Prostate gland (tissue), 2 donors: ENCODE measurements at regions not wholly inside any gene's neighbourhood (a gene's known extent, or its start where the extent isn't known, plus 50 kb on each side); places are given as distances from the start of the nearest gene placed in this dataset.

Source experiments
- CTCF ChIP-seq, 4 experiments: fragments of 200-600 bp in 2 of 4; fragments of 450-650 bp in 2 of 4; sonication (generic) in 2 of 4; IDR thresholded peaks; 1 replicate in 3 of 4; 2 replicates in 1 of 4; pipeline ENCODE4 v1.5.1; 2016 to 2019; ENCODE audit warnings: antibody characterized with exemption in 4 of 4, mild to moderate bottlenecking in 2 of 4, moderate library complexity in 2 of 4
- POLR2A ChIP-seq: fragments of 450-650 bp; IDR thresholded peaks from one replicate; pipeline ENCODE4 v1.6.1; 2016; ENCODE audit warnings: antibody characterized with exemption, mild to moderate bottlenecking

- no peak for TF ChIP-seq CTCF (IDR thresholded peaks at IDR 0.05)
- no peak for TF ChIP-seq POLR2A
Measured at GRCh38 chr13:100787899-100788298, 113.3 kb upstream of the TMTC4 start.
